Nephron (organoid): ENCODE measurements at regions not wholly inside any gene's neighbourhood (a gene's known extent, or its start where the extent isn't known, plus 50 kb on each side); places are given as distances from the start of the nearest gene placed in this dataset.

Source experiments
- H3K27ac Mint-ChIP-seq, 3 experiments: 2 replicates each; pipeline ENCODE4 v1.8.0; 2020; ENCODE audit warnings: mixed read lengths in 3 of 3, mild to moderate bottlenecking in 2 of 3, moderate library complexity in 1 of 3
- H3K27me3 Mint-ChIP-seq: 2 replicates; pipeline ENCODE4 v1.8.0; 2021; ENCODE audit warnings: low read depth, mild to moderate bottlenecking, moderate library complexity, mixed read lengths
- H3K36me3 Mint-ChIP-seq: 2 replicates; pipeline ENCODE4 v1.8.0; 2020; ENCODE audit warnings: low read depth, mixed read lengths
- H3K4me1 Mint-ChIP-seq: 2 replicates; pipeline ENCODE4 v1.8.0; 2020; ENCODE audit warnings: mixed read lengths
- H3K4me3 Mint-ChIP-seq, 3 experiments: 2 replicates each; pipeline ENCODE4 v1.8.0; 2020; ENCODE audit warnings: mild to moderate bottlenecking in 3 of 3, mixed read lengths in 3 of 3, moderate library complexity in 2 of 3
- H3K9me3 Mint-ChIP-seq: 2 replicates; pipeline ENCODE4 v1.8.0; 2020; ENCODE audit warnings: mixed read lengths
- CTCF ChIP-seq, 3 experiments: fragments of 200-600 bp; sonication (generic); IDR thresholded peaks; one replicate each; pipeline ENCODE4 v1.5.0; 2021; ENCODE audit warnings: antibody characterized with exemption in 3 of 3; ENCODE audit not compliant: unreplicated experiment in 3 of 3

GRCh38 chr15:47929138-47929803 is 191.5 kb upstream of the SLC24A5 start:
- Mint-ChIP-seq H3K4me1 (peaks cover 16% of the 10 kb centered on the region), H3K27me3 (no peaks in the 10 kb centered on the region), H3K36me3 (no peaks in the 10 kb centered on the region), H3K9me3 (no peaks in the 10 kb centered on the region), H3K27ac (no peak overlapping the region), H3K4me3 (no peak overlapping the region)
- TF ChIP-seq CTCF (IDR thresholded peaks at IDR 0.05; ENCODE audit: unreplicated experiment in 3 of 3), result no peak

GRCh38 chr15:47932261-47932660 is 188.5 kb upstream of the SLC24A5 start:
- no peaks in the 10 kb centered on the region for H3K27me3 Mint-ChIP-seq
- no peak for TF ChIP-seq CTCF (IDR thresholded peaks at IDR 0.05; ENCODE audit: unreplicated experiment in 3 of 3)
- H3K4me1 Mint-ChIP-seq, result peaks cover 16% of the 10 kb centered on the region
- H3K9me3 Mint-ChIP-seq, result no peaks in the 10 kb centered on the region
- H3K27ac Mint-ChIP-seq, result peak overlapping the region in 2 of 3 experiments; percentile 16 to 45
- H3K4me3 Mint-ChIP-seq, result no peak overlapping the region
- H3K36me3 Mint-ChIP-seq, result no peaks in the 10 kb centered on the region

- Mint-ChIP-seq H3K27me3 (no peaks in the 10 kb centered on the region), H3K4me3 (no peak overlapping the region), H3K36me3 (no peaks in the 10 kb centered on the region), H3K27ac (peak overlapping the region in 2 of 3 experiments; percentile 36 to 45), H3K9me3 (no peaks in the 10 kb centered on the region), H3K4me1 (peaks cover 16% of the 10 kb centered on the region)
- TF ChIP-seq CTCF (IDR thresholded peaks at IDR 0.05; ENCODE audit: unreplicated experiment in 3 of 3), result no peak
Measured at GRCh38 chr15:47932951-47933641, 187.7 kb upstream of the SLC24A5 start.

GRCh38 chr15:47933865-47934264 is 186.9 kb upstream of the SLC24A5 start:
- no peak overlapping the region for H3K4me3 Mint-ChIP-seq
- H3K27ac Mint-ChIP-seq, result no peak overlapping the region
- no peaks in the 10 kb centered on the region for H3K27me3 Mint-ChIP-seq
- no peaks in the 10 kb centered on the region for H3K36me3 Mint-ChIP-seq
- H3K9me3 Mint-ChIP-seq, result no peaks in the 10 kb centered on the region
- TF ChIP-seq CTCF (IDR thresholded peaks at IDR 0.05; ENCODE audit: unreplicated experiment in 3 of 3), result no peak
- H3K4me1 Mint-ChIP-seq, result peaks cover 16% of the 10 kb centered on the region

GRCh38 chr15:47934342-47934741 is 186.4 kb upstream of the SLC24A5 start:
- Mint-ChIP-seq H3K9me3 (no peaks in the 10 kb centered on the region), H3K4me1 (peaks cover 16% of the 10 kb centered on the region), H3K36me3 (no peaks in the 10 kb centered on the region), H3K4me3 (no peak overlapping the region), H3K27ac (no peak overlapping the region), H3K27me3 (no peaks in the 10 kb centered on the region)
- TF ChIP-seq CTCF (IDR thresholded peaks at IDR 0.05; ENCODE audit: unreplicated experiment in 3 of 3), result no peak

- H3K27ac Mint-ChIP-seq, result no peak overlapping the region
- no peaks in the 10 kb centered on the region for H3K27me3 Mint-ChIP-seq
- H3K4me3 Mint-ChIP-seq, result no peak overlapping the region
- TF ChIP-seq CTCF (IDR thresholded peaks at IDR 0.05; ENCODE audit: unreplicated experiment in 3 of 3), result no peak
- H3K36me3 Mint-ChIP-seq, result no peaks in the 10 kb centered on the region
- H3K4me1 Mint-ChIP-seq, result peaks cover 4% of the 10 kb centered on the region
- no peaks in the 10 kb centered on the region for H3K9me3 Mint-ChIP-seq
Measured at GRCh38 chr15:47937834-47938233, 183.0 kb upstream of the SLC24A5 start.
